GM12865 (cell line): ENCODE measurements at regions not wholly inside any gene's neighbourhood (a gene's known extent, or its start where the extent isn't known, plus 50 kb on each side); places are given as distances from the start of the nearest gene placed in this dataset.
"Not testable (repeated sequence)": the region's sequence is repeated elsewhere in the genome, so short reads cannot be mapped to it uniquely, and the experiment has no call there.

Experiments used
- DNase-seq: peaks from one replicate; pipeline ENCODE4 v3.0.0; 2010; ENCODE audit warnings: low read depth
- H3K4me3 ChIP-seq: 2 replicates; pipeline ENCODE4 v1.5.1; 2011; ENCODE audit warnings: mild to moderate bottlenecking, low read depth, low read length, control low read depth
- CTCF ChIP-seq: IDR thresholded peaks from 2 replicates; pipeline ENCODE4 v1.5.1; 2011; ENCODE audit warnings: low read length, control low read depth, low read depth, inconsistent platforms; ENCODE audit not compliant: insufficient read depth; ENCODE audit errors: missing control alignments

- no peak for DNase-seq
- TF ChIP-seq CTCF = no peak
- no peak overlapping the region for H3K4me3 ChIP-seq
Measured at GRCh38 chr16:5234295-5235050, 136.9 kb upstream of the EEF2KMT start.

- no peak overlapping the region for H3K4me3 ChIP-seq
- no peak for TF ChIP-seq CTCF
- DNase-seq = no peak
Measured at GRCh38 chr16:5231246-5231759, 133.7 kb upstream of the EEF2KMT start.

GRCh38 chr16:5228369-5228768 lies 130.8 kb upstream of the EEF2KMT start:
- no peak overlapping the region for H3K4me3 ChIP-seq
- no peak for TF ChIP-seq CTCF
- no peak for DNase-seq

GRCh38 chr16:5225931-5226655 lies 128.5 kb upstream of the EEF2KMT start:
- DNase-seq = no peak
- no peak for TF ChIP-seq CTCF
- H3K4me3 ChIP-seq = no peak overlapping the region

GRCh38 chr16:5222761-5223160 lies 125.2 kb upstream of the EEF2KMT start:
- no peak for DNase-seq
- TF ChIP-seq CTCF = no peak
- H3K4me3 ChIP-seq = no peak overlapping the region

GRCh38 chr16:5221831-5222230 lies 124.2 kb upstream of the EEF2KMT start:
- not testable (repeated sequence) for DNase-seq, H3K4me3 ChIP-seq

GRCh38 chr16:5220705-5221104 lies 123.1 kb upstream of the EEF2KMT start:
- DNase-seq = no peak
- H3K4me3 ChIP-seq = no peak overlapping the region
- TF ChIP-seq CTCF = no peak
